ENCODE measurements at regions not wholly inside any gene's neighbourhood (a gene's known extent, or its start where the extent isn't known, plus 50 kb on each side); places are given as distances from the start of the nearest gene placed in this dataset.

- Histone ChIP-seq H3K27ac (ENCODE audit: low read depth, low read length, poor library complexity, severe bottlenecking) (no peak overlapping the region), H3K9me2 (ENCODE audit: insufficient read depth, low read length) (no peaks in the 10 kb centered on the region), H2AFZ (ENCODE audit: low read length) (no peak overlapping the region), H3K79me2 (ENCODE audit: insufficient read depth, low read depth, low read length) (no peaks in the 10 kb centered on the region), H3K4me3 (ENCODE audit: low read depth, low read length, poor library complexity, severe bottlenecking) (no peak overlapping the region), H4K20me1 (ENCODE audit: insufficient read depth, low read length) (no peaks in the 10 kb centered on the region), H3K4me1 (ENCODE audit: insufficient read depth, low read length, poor library complexity, severe bottlenecking) (no peaks in the 10 kb centered on the region), H3K4me2 (ENCODE audit: low read length) (no peak overlapping the region), H3K36me3 (ENCODE audit: insufficient read depth, low read length) (no peaks in the 10 kb centered on the region), H3K9me3 (ENCODE audit: low read length) (no peaks in the 10 kb centered on the region)
- intact Hi-C loops (cut with micrococcal nuclease; ENCODE audit: unreplicated experiment): no loop called here
- ChIA-PET POLR2A (no interaction called here), CTCF (ENCODE audit: unreplicated experiment) (no interaction called here)
- no TSS peak for BruUV-seq (replicated peaks)
- TF ChIP-seq, protein P1, sequence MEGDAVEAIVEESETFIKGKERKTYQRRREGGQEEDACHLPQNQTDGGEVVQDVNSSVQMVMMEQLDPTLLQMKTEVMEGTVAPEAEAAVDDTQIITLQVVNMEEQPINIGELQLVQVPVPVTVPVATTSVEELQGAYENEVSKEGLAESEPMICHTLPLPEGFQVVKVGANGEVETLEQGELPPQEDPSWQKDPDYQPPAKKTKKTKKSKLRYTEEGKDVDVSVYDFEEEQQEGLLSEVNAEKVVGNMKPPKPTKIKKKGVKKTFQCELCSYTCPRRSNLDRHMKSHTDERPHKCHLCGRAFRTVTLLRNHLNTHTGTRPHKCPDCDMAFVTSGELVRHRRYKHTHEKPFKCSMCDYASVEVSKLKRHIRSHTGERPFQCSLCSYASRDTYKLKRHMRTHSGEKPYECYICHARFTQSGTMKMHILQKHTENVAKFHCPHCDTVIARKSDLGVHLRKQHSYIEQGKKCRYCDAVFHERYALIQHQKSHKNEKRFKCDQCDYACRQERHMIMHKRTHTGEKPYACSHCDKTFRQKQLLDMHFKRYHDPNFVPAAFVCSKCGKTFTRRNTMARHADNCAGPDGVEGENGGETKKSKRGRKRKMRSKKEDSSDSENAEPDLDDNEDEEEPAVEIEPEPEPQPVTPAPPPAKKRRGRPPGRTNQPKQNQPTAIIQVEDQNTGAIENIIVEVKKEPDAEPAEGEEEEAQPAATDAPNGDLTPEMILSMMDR (conservative IDR thresholded peaks at IDR 0.05; ENCODE audit: low read length): no peak
- TF ChIP-seq EZH2phosphoT487 (IDR thresholded peaks at IDR 0.05; ENCODE audit: borderline replicate concordance, low read depth, low read length): no peak
- DNase-seq (ENCODE audit: low spot score): no peak
Observed at GRCh38 chr20:11332381-11332780, 585.3 kb upstream of the BTBD3 start.

- no peaks in the 10 kb centered on the region for H3K9me2 ChIP-seq (ENCODE audit: insufficient read depth, low read length)
- no peak overlapping the region for H3K27ac ChIP-seq (ENCODE audit: low read depth, low read length, poor library complexity, severe bottlenecking)
- intact Hi-C loops (cut with micrococcal nuclease; ENCODE audit: unreplicated experiment): no loop called here
- ChIA-PET POLR2A (no interaction called here), CTCF (ENCODE audit: unreplicated experiment) (no interaction called here)
- H3K9me3 ChIP-seq (ENCODE audit: low read length): no peaks in the 10 kb centered on the region
- H3K4me2 ChIP-seq (ENCODE audit: low read length): no peak overlapping the region
- no peaks in the 10 kb centered on the region for H3K79me2 ChIP-seq (ENCODE audit: insufficient read depth, low read depth, low read length)
- BruUV-seq (replicated peaks): no TSS peak
- TF ChIP-seq EZH2phosphoT487 (IDR thresholded peaks at IDR 0.05; ENCODE audit: borderline replicate concordance, low read depth, low read length): no peak
- DNase-seq (ENCODE audit: low spot score): no peak
- H2AFZ ChIP-seq (ENCODE audit: low read length): no peak overlapping the region
- no peaks in the 10 kb centered on the region for H4K20me1 ChIP-seq (ENCODE audit: insufficient read depth, low read length)
- no peak overlapping the region for H3K4me3 ChIP-seq (ENCODE audit: low read depth, low read length, poor library complexity, severe bottlenecking)
- no peaks in the 10 kb centered on the region for H3K4me1 ChIP-seq (ENCODE audit: insufficient read depth, low read length, poor library complexity, severe bottlenecking)
- no peaks in the 10 kb centered on the region for H3K36me3 ChIP-seq (ENCODE audit: insufficient read depth, low read length)
Observed at GRCh38 chr20:11333634-11334033, 584.1 kb upstream of the BTBD3 start.

GRCh38 chr20:11337361-11338130 is 580.1 kb upstream of the BTBD3 start:
- H3K4me2 ChIP-seq (ENCODE audit: low read length): no peak overlapping the region
- ChIA-PET POLR2A (interaction anchor here (0.7 to 1.1 kb wide), 2 partner anchors 9 to 14 kb away, joined by 4 read pairs; no protein-coding TSS in a partner anchor), CTCF (ENCODE audit: unreplicated experiment) (no interaction called here)
- intact Hi-C loops (cut with micrococcal nuclease; ENCODE audit: unreplicated experiment): no loop called here
- no peaks in the 10 kb centered on the region for H3K4me1 ChIP-seq (ENCODE audit: insufficient read depth, low read length, poor library complexity, severe bottlenecking)
- H3K4me3 ChIP-seq (ENCODE audit: low read depth, low read length, poor library complexity, severe bottlenecking): no peak overlapping the region
- no peak overlapping the region for H3K27ac ChIP-seq (ENCODE audit: low read depth, low read length, poor library complexity, severe bottlenecking)
- H3K79me2 ChIP-seq (ENCODE audit: insufficient read depth, low read depth, low read length): no peaks in the 10 kb centered on the region
- no peak for DNase-seq (ENCODE audit: low spot score)
- BruUV-seq (replicated peaks): no TSS peak
- no peaks in the 10 kb centered on the region for H3K9me3 ChIP-seq (ENCODE audit: low read length)
- no peak for TF ChIP-seq EZH2phosphoT487 (IDR thresholded peaks at IDR 0.05; ENCODE audit: borderline replicate concordance, low read depth, low read length)
- TF ChIP-seq, protein P1 (conservative IDR thresholded peaks at IDR 0.05; ENCODE audit: low read length): no peak
- no peaks in the 10 kb centered on the region for H3K9me2 ChIP-seq (ENCODE audit: insufficient read depth, low read length)
- H2AFZ ChIP-seq (ENCODE audit: low read length): no peak overlapping the region
- H3K36me3 ChIP-seq (ENCODE audit: insufficient read depth, low read length): no peaks in the 10 kb centered on the region
- H4K20me1 ChIP-seq (ENCODE audit: insufficient read depth, low read length): no peaks in the 10 kb centered on the region
